CD14-positive monocyte (primary cell): ENCODE measurements at regions not wholly inside any gene's neighbourhood (a gene's known extent, or its start where the extent isn't known, plus 50 kb on each side); places are given as distances from the start of the nearest gene placed in this dataset.

Experiments
- DNase-seq, 3 donors: peaks; one replicate each; pipeline ENCODE4 v3.0.0-alpha.2; 2011 to 2022
- H2AFZ ChIP-seq: 2 replicates; pipeline ENCODE4 v1.6.0; 2012; ENCODE audit warnings: mild to moderate bottlenecking, low read depth, low read length, inconsistent platforms; ENCODE audit not compliant: insufficient read depth, poor library complexity, severe bottlenecking
- H3K27ac ChIP-seq, 2 donors: 1 replicate in 1 of 2; 2 replicates in 1 of 2; pipeline ENCODE4 v1.5.1; 2012 to 2013; ENCODE audit warnings: low read length in 2 of 2, control low read depth in 1 of 2, inconsistent platforms in 1 of 2, low read depth in 1 of 2, mild to moderate bottlenecking in 1 of 2
- H3K27me3 ChIP-seq, 2 donors: one replicate each; pipeline versions ENCODE4 v1.6.0 to v1.6.1; 2011 to 2013; ENCODE audit warnings: low read length in 2 of 2; ENCODE audit not compliant: control insufficient read depth in 2 of 2, insufficient read depth in 2 of 2
- H3K36me3 ChIP-seq, 2 donors: replicated peaks in 1 of 2; 1 replicate in 1 of 2; 2 replicates in 1 of 2; pipeline versions ENCODE4 v1.5.1 to v1.6.1; 2012 to 2013; ENCODE audit warnings: low read length in 2 of 2, control low read depth in 1 of 2, inconsistent platforms in 1 of 2, mild to moderate bottlenecking in 1 of 2; ENCODE audit not compliant: insufficient read depth in 2 of 2, control insufficient read depth in 1 of 2
- H3K4me1 ChIP-seq, 2 donors: 1 replicate in 1 of 2; 2 replicates in 1 of 2; pipeline versions ENCODE4 v1.5.1 to v1.6.1; 2012 to 2013; ENCODE audit warnings: low read length in 2 of 2, control low read depth in 1 of 2, inconsistent platforms in 1 of 2, mild to moderate bottlenecking in 1 of 2, moderate library complexity in 1 of 2; ENCODE audit not compliant: insufficient read depth in 2 of 2, control insufficient read depth in 1 of 2
- H3K4me2 ChIP-seq: replicated peaks from 2 replicates; pipeline ENCODE3; 2012; ENCODE audit warnings: low read length, moderate library complexity, mild to moderate bottlenecking; ENCODE audit not compliant: poor library complexity, severe bottlenecking; ENCODE audit errors: extremely low read depth
- H3K4me3 ChIP-seq, 3 experiments: fragments of 200-600 bp in 1 of 3; sonication (generic) in 1 of 3; replicated peaks in 1 of 3; 1 replicate in 2 of 3; 2 replicates in 1 of 3; pipeline ENCODE4 v1.5.1; 2011 to 2013; ENCODE audit warnings: low read length in 3 of 3, mild to moderate bottlenecking in 3 of 3, control low read depth in 2 of 3, low read depth in 2 of 3, inconsistent platforms in 1 of 3, moderate library complexity in 1 of 3
- H3K79me2 ChIP-seq: 2 replicates; pipeline ENCODE4 v1.6.0; 2012; ENCODE audit warnings: mild to moderate bottlenecking, control low read depth, inconsistent platforms, low read length, moderate library complexity; ENCODE audit not compliant: insufficient read depth
- H3K9ac ChIP-seq: 2 replicates; pipeline ENCODE4 v1.6.0; 2017; ENCODE audit warnings: low read length, mild to moderate bottlenecking; ENCODE audit not compliant: insufficient read depth, poor library complexity, severe bottlenecking
- H3K9me3 ChIP-seq, 2 donors: replicated peaks in 1 of 2; 1 replicate in 1 of 2; 2 replicates in 1 of 2; pipeline versions ENCODE4 v1.5.1 to v1.6.1; 2012 to 2013; ENCODE audit warnings: low read length in 2 of 2, control low read depth in 1 of 2; ENCODE audit not compliant: control insufficient read depth in 1 of 2, insufficient read depth in 1 of 2
- H4K20me1 ChIP-seq: 2 replicates; pipeline ENCODE4 v1.6.0; 2012; ENCODE audit warnings: mild to moderate bottlenecking, low read length, control low read depth, moderate library complexity; ENCODE audit not compliant: insufficient read depth
- H3K27ac Mint-ChIP-seq, 7 donors: one replicate each; pipeline ENCODE4 v1.8.0; 2020; ENCODE audit warnings: mild to moderate bottlenecking in 7 of 7, mixed read lengths in 7 of 7, moderate library complexity in 6 of 7, inconsistent platforms in 2 of 7
- H3K27me3 Mint-ChIP-seq, 3 donors: one replicate each; pipeline ENCODE4 v1.8.0; 2021 to 2022; ENCODE audit warnings: low read depth in 3 of 3, mild to moderate bottlenecking in 3 of 3, mixed read lengths in 3 of 3, moderate library complexity in 3 of 3, inconsistent platforms in 1 of 3
- H3K36me3 Mint-ChIP-seq, 2 donors: one replicate each; pipeline ENCODE4 v1.8.0; 2020; ENCODE audit warnings: mixed read lengths in 2 of 2, inconsistent platforms in 1 of 2, mild to moderate bottlenecking in 1 of 2
- H3K4me1 Mint-ChIP-seq: one replicate; pipeline ENCODE4 v1.8.0; 2020; ENCODE audit warnings: mild to moderate bottlenecking, mixed read lengths
- H3K4me3 Mint-ChIP-seq, 2 donors: one replicate each; pipeline ENCODE4 v1.8.0; 2020; ENCODE audit warnings: mild to moderate bottlenecking in 2 of 2, mixed read lengths in 2 of 2, moderate library complexity in 1 of 2
- H3K9me3 Mint-ChIP-seq, 7 donors: one replicate each; pipeline ENCODE4 v1.8.0; 2020 to 2022; ENCODE audit warnings: mixed read lengths in 7 of 7, mild to moderate bottlenecking in 6 of 7, moderate library complexity in 6 of 7, inconsistent platforms in 2 of 7
- WGBS: methylation state at CpG from one replicate; pipeline ENCODE4 v1.1.5; 2013; ENCODE audit warnings: missing lambda C conversion rate; ENCODE audit not compliant: insufficient coverage; 5-methylcytosine and 5-hydroxymethylcytosine counted together
- intact Hi-C, 2 donors: fragments of 100-400 bp; cut with micrococcal nuclease; formaldehyde crosslinking; loops; one replicate each; pipeline versions ENCODE4 v1.15.0 to v1.15.1; 2023
- TF ChIP-seq, protein P1 (sequence below): fragments of 200-600 bp; IDR thresholded peaks from one replicate; pipeline ENCODE4 v1.8.0; 2022; ENCODE audit warnings: antibody characterized with exemption, mild to moderate bottlenecking

DNA sequence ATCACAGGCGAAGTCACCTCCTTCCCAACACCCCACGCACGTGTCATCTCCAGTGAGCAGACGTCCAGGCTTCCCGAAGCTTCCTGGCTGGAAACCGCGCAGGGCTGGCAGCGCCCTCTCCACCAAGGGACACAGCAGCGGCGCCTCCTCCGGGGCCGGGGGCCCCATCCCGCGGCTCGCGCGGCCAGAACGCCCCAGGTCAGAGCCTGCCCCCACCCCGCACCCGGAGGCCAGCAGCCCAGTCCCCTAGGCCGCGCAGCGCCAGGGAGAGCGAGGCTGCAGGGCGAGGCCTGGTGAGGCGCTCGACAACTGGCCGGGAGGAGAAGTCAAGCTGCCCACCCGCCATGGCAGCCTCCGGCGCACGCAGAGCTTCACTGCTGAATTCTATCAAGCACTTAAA is 247.0 kb downstream of the SEMA3D start:
- H3K27me3 ChIP-seq: no peaks in the 10 kb centered on the region
- peaks cover 11 to 16% of the 10 kb centered on the region in 2 donors for H3K9me3 ChIP-seq
- DNase-seq: no peak
- 91% methylated on average over 26 of the region's 32 CpGs for WGBS
- no peaks in the 10 kb centered on the region for H4K20me1 ChIP-seq
- Mint-ChIP-seq H3K9me3 (peaks cover 4 to 17% (median 6%) of the 10 kb centered on the region in 7 donors), H3K36me3 (no peaks in the 10 kb centered on the region), H3K4me1 (no peaks in the 10 kb centered on the region), H3K27ac (no peak overlapping the region), H3K27me3 (peaks cover 0 to 2% (median 0%) of the 10 kb centered on the region in 3 donors), H3K4me3 (no peak overlapping the region)
- no peak overlapping the region for H3K27ac ChIP-seq
- no peak overlapping the region for H3K9ac ChIP-seq
- H2AFZ ChIP-seq: no peak overlapping the region
- intact Hi-C loops: no loop called here
- no peaks in the 10 kb centered on the region for H3K4me1 ChIP-seq
- H3K36me3 ChIP-seq: no peaks in the 10 kb centered on the region
- H3K4me3 ChIP-seq: no peak overlapping the region
- H3K4me2 ChIP-seq: no peak overlapping the region
- TF ChIP-seq, protein P1, sequence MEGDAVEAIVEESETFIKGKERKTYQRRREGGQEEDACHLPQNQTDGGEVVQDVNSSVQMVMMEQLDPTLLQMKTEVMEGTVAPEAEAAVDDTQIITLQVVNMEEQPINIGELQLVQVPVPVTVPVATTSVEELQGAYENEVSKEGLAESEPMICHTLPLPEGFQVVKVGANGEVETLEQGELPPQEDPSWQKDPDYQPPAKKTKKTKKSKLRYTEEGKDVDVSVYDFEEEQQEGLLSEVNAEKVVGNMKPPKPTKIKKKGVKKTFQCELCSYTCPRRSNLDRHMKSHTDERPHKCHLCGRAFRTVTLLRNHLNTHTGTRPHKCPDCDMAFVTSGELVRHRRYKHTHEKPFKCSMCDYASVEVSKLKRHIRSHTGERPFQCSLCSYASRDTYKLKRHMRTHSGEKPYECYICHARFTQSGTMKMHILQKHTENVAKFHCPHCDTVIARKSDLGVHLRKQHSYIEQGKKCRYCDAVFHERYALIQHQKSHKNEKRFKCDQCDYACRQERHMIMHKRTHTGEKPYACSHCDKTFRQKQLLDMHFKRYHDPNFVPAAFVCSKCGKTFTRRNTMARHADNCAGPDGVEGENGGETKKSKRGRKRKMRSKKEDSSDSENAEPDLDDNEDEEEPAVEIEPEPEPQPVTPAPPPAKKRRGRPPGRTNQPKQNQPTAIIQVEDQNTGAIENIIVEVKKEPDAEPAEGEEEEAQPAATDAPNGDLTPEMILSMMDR: no peak
- H3K79me2 ChIP-seq: no peaks in the 10 kb centered on the region

DNA sequence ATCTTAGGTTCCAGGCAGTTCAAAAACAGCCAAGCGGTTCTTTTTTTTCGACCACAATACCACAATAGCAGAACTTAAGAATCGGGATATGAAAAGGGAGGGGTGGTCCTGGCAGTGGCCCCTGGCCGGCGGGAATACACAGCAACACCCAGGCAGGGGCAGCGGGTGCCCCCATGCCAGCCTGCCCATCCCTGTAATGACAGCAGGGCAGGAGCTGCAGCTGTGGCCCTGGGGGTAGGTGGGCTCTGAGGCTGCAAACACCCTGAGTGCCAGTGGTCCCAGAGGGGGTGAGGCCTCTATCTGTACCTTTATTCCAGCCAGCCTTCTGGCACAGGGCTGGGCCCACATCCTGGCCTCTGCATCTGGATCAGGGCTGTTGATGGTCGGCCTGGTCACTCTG is 247.4 kb downstream of the SEMA3D start:
- H3K4me3 Mint-ChIP-seq: no peak overlapping the region
- H3K9me3 Mint-ChIP-seq: peaks cover 4 to 17% (median 6%) of the 10 kb centered on the region in 7 donors
- H3K36me3 Mint-ChIP-seq: no peaks in the 10 kb centered on the region
- Histone ChIP-seq H3K27me3 (no peaks in the 10 kb centered on the region), H3K4me1 (no peaks in the 10 kb centered on the region), H3K4me3 (no peak overlapping the region), H3K79me2 (no peaks in the 10 kb centered on the region), H3K36me3 (no peaks in the 10 kb centered on the region), H3K9ac (no peak overlapping the region), H3K4me2 (no peak overlapping the region), H4K20me1 (no peaks in the 10 kb centered on the region), H3K27ac (no peak overlapping the region), H2AFZ (no peak overlapping the region), H3K9me3 (peaks cover 11 to 16% of the 10 kb centered on the region in 2 donors)
- intact Hi-C loops: no loop called here
- TF ChIP-seq, protein P1: no peak
- 98% methylated on average over 5 of the region's 7 CpGs for WGBS
- no peaks in the 10 kb centered on the region for H3K4me1 Mint-ChIP-seq
- H3K27ac Mint-ChIP-seq: no peak overlapping the region
- no peak for DNase-seq
- H3K27me3 Mint-ChIP-seq: peaks cover 0 to 2% (median 0%) of the 10 kb centered on the region in 3 donors
